ENCODE measurements at regions not wholly inside any gene's neighbourhood (a gene's known extent, or its start where the extent isn't known, plus 50 kb on each side); places are given as distances from the start of the nearest gene placed in this dataset.
"Not testable (repeated sequence)": the region's sequence is repeated elsewhere in the genome, so short reads cannot be mapped to it uniquely, and the experiment has no call there.

- no peak overlapping the region for H3K4me3 ChIP-seq (ENCODE audit: low read length)
- no peak for TF ChIP-seq ZNF274 (IDR thresholded peaks at IDR 0.05; ENCODE audit: low read depth, low read length)
Measured at GRCh38 chr15:62649793-62650420, 392.6 kb upstream of the TPM1 start.

GRCh38 chr15:62653122-62653521, 389.4 kb upstream of the TPM1 start:
- TF ChIP-seq ZNF274 (IDR thresholded peaks at IDR 0.05; ENCODE audit: low read depth, low read length), result no peak
- H3K4me3 ChIP-seq (ENCODE audit: low read length), result no peak overlapping the region

DNA sequence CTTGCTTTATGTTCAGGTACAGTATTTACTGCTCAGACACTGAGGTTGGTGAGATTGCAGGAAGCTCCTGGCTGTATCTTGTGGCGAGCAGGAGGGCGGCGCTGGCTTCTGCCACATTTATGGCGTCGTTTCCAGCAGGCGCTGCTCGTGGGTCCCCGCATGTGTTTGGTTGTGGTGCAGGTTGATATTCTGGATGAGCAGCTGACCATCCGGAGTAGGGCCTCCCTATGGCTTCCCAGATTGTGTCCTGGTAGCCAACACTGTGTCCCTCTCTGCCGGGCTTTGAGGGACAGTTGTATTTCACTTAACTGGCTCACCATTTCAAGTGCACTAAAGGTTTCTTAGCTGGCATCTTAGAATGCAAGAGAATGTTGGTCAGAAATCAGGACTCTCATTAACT, 386.5 kb upstream of the TPM1 start:
- no peak for TF ChIP-seq ZNF274 (IDR thresholded peaks at IDR 0.05; ENCODE audit: low read depth, low read length)
- H3K4me3 ChIP-seq (ENCODE audit: low read length), result no peak overlapping the region

DNA sequence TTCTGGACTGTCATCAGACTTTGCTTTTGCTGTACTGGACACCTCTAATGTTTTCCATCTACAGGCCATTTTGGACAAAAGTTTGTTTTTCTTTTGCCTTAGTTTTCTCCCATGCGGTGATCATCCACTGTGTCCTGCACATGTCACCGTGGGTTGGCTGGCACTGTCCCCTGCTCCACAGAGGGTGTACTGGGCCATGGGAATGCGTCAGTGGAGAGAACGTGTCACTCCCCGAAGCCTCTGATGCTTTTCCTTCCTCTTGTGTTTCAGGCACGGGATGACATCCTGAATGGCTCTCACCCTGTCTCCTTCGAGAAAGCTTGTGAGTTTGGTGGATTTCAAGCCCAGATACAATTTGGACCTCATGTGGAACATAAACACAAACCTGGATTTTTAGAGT, 385.0 kb upstream of the TPM1 start:
- not testable (repeated sequence) for H3K4me3 ChIP-seq (ENCODE audit: low read length)

DNA sequence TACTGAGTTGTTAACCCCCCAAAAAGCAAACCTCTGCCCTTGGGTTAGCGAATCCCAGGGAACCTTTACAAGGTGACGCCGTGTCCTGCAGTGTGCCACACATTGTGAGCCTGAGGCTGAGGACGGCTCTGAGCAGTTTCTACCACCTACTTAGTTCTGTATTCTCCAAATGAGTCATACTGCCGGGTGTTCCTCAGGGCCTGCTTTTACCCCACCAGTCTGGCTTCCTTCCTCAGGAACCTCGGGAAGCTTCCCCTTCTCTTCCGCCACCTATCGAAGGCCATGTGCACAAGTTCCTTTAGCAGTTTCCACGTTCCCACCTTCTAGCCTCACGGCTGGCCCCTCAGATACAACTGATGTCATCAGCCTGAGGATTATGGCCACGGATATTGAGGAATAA, 384.0 kb upstream of the TPM1 start:
- no peak overlapping the region for H3K4me3 ChIP-seq (ENCODE audit: low read length)

DNA sequence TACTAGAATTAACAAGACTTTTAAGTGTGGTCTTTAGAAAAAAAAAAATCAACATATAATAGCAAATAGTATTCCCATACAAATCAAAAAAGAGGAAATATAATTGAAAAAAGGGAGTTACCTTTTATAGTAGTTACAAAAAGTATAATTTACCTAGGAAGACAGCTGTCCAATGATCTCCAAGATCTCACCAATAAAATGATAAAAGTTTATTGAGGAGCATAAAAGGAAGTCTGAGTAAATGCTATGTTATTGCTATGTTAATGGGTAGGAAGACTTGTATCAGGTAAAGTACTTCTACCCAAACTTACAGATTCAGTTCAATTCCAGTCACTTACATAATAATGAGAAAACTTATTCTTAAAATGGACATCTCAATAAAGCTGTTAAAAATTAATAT, 379.0 kb upstream of the TPM1 start:
- no peak for TF ChIP-seq ZNF274 (IDR thresholded peaks at IDR 0.05; ENCODE audit: low read depth, low read length)
- no peak overlapping the region for H3K4me3 ChIP-seq (ENCODE audit: low read length)

More for the DNA sequence above, 384.0 kb upstream of the TPM1 start:
- TF ChIP-seq ZNF274 (IDR thresholded peaks at IDR 0.05; ENCODE audit: low read depth, low read length), result no peak

- TF ChIP-seq ZNF274 (IDR thresholded peaks at IDR 0.05; ENCODE audit: low read depth, low read length), result no peak
- H3K4me3 ChIP-seq (ENCODE audit: low read length), result no peak overlapping the region
Measured at GRCh38 chr15:62665449-62665848, 377.1 kb upstream of the TPM1 start.

GRCh38 chr15:62666046-62666445, 376.5 kb upstream of the TPM1 start:
- no peak for TF ChIP-seq ZNF274 (IDR thresholded peaks at IDR 0.05; ENCODE audit: low read depth, low read length)

DNA sequence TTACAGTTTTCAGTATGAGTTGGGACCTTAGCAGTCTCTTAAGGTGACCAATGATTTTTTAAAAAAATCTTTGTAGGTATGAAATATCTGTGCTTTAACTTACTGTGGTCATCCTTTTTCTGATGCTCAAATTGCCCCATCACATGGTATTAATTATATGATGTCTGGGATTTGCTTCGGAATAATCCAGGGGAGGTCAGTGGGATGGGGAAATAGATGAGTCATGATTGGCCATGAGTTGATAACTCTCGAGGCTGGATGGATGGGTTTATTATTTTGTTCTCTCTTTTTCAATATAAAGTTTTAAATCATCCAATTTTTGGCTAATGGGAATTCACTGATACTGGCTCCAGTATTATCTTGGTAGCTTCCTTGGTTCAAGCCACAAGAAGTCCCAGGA, 370.3 kb upstream of the TPM1 start:
- H3K4me3 ChIP-seq (ENCODE audit: low read length), result no peak overlapping the region

More at GRCh38 chr15:62666046-62666445, 376.5 kb upstream of the TPM1 start:
- H3K4me3 ChIP-seq (ENCODE audit: low read length), result no peak overlapping the region

GRCh38 chr15:62676891-62677290, 365.7 kb upstream of the TPM1 start:
- H3K4me3 ChIP-seq (ENCODE audit: low read length), result no peak overlapping the region
- TF ChIP-seq ZNF274 (IDR thresholded peaks at IDR 0.05; ENCODE audit: low read depth, low read length), result no peak

More for the DNA sequence above, 370.3 kb upstream of the TPM1 start:
- TF ChIP-seq ZNF274 (IDR thresholded peaks at IDR 0.05; ENCODE audit: low read depth, low read length), result no peak

- no peak overlapping the region for H3K4me3 ChIP-seq (ENCODE audit: low read length)
- no peak for TF ChIP-seq ZNF274 (IDR thresholded peaks at IDR 0.05; ENCODE audit: low read depth, low read length)
Measured at GRCh38 chr15:62681939-62682896, 360.3 kb upstream of the TPM1 start.

DNA sequence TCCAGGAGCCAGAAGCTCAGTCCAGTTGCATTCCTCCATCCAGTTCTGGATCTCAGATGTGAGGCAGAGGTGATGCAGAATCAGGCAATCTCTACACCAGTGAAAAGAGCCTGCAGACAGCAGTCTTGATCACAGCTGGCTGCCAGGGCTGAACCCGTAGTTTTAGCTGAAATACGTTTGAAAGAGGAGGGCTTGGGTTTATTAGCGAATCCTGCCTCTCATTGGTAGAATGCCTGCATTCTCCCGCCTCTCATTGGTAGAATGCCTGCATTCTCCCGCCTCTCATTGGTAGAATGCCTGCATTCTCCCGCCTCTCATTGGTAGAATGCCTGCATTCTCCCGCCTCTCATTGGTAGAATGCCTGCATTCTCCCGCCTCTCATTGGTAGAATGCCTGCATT, 359.4 kb upstream of the TPM1 start:
- H3K4me3 ChIP-seq (ENCODE audit: low read length), result not testable (repeated sequence)

GRCh38 chr15:62684123-62684808, 358.3 kb upstream of the TPM1 start:
- no peak overlapping the region for H3K4me3 ChIP-seq (ENCODE audit: low read length)
- TF ChIP-seq ZNF274 (IDR thresholded peaks at IDR 0.05; ENCODE audit: low read depth, low read length), result no peak

GRCh38 chr15:62691008-62691407, 351.5 kb upstream of the TPM1 start:
- no peak for TF ChIP-seq ZNF274 (IDR thresholded peaks at IDR 0.05; ENCODE audit: low read depth, low read length)
- H3K4me3 ChIP-seq (ENCODE audit: low read length), result no peak overlapping the region

DNA sequence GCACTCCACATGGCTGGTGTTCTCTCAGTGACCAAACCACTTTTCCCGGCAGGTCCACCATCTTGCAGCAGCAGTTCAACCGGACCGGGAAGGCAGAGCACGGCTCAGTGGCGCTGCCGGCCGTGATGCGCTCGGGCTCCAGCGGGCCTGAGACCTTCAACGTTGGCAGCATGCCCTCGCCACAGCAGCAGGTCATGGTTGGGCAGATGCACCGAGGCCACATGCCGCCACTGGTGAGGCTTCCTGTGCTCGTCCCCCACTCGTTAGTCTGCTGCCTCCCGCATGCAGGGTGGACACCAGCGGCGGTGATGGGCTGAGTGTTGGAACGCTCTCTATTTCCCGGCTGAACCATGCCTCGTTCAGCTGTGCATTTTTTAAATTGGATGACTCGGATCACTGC, 344.9 kb upstream of the TPM1 start:
- no peak for TF ChIP-seq ZNF274 (IDR thresholded peaks at IDR 0.05; ENCODE audit: low read depth, low read length)
- H3K4me3 ChIP-seq (ENCODE audit: low read length), result no peak overlapping the region
